Activated naive CD4-positive, alpha-beta T cell treated with anti-CD3 and anti-CD28 coated beads, Interleukin-2, amount 50 U/mL, for 72 hours (primary cell): ENCODE measurements at regions not wholly inside any gene's neighbourhood (a gene's known extent, or its start where the extent isn't known, plus 50 kb on each side); places are given as distances from the start of the nearest gene placed in this dataset.

Experiments
- ATAC-seq, 2 donors: fragments of 150-1000 bp; cut with Tn5 transposase; 2 replicates each; pipeline ENCODE4 v1.10.0; 2021; ENCODE audit warnings: mild to moderate bottlenecking in 2 of 2, moderate library complexity in 2 of 2
- DNase-seq, 2 donors: peaks; one replicate each; pipeline ENCODE4 v3.0.0; 2021 to 2022; ENCODE audit warnings: low spot score in 2 of 2
- H3K27ac Mint-ChIP-seq, 2 donors: one replicate each; pipeline ENCODE4 v1.8.0; 2022; ENCODE audit warnings: mild to moderate bottlenecking in 2 of 2, mixed read lengths in 2 of 2
- H3K36me3 Mint-ChIP-seq, 2 donors: one replicate each; pipeline ENCODE4 v1.8.0; 2022; ENCODE audit warnings: mixed read lengths in 2 of 2
- H3K9me3 Mint-ChIP-seq, 2 donors: one replicate each; pipeline ENCODE4 v1.8.0; 2022; ENCODE audit warnings: mixed read lengths in 2 of 2

- Mint-ChIP-seq H3K27ac (no peak overlapping the region), H3K36me3 (no peaks in the 10 kb centered on the region), H3K9me3 (no peaks in the 10 kb centered on the region)
- DNase-seq (no peak), ATAC-seq (no peak)
Observed at GRCh38 chr6:106918115-106918514, 56.4 kb downstream of the CD24 start.

DNA sequence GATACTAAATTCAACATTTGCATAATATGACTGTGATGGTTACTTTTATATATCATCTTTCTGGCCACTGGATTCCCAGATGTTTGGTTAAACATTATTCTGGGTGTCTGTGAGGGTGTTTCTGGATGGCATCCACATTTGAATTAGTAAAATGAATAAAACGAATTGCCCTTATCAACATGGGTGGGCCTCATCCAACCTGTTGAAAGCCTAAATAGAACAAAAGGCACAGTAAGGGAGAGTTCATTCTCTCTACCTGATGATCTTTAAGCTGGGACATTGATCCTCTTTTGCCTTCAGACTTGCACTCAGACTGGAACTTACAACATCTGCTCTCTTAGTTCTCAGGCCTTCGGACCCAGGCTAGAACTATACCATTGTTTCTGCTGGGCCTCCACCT, 57.6 kb downstream of the CD24 start:
- DNase-seq (no peak), ATAC-seq (no peak)
- Mint-ChIP-seq H3K36me3 (no peaks in the 10 kb centered on the region), H3K9me3 (no peaks in the 10 kb centered on the region), H3K27ac (no peak overlapping the region)

- peak; percentile 49 to 83 for ATAC-seq
- H3K9me3 Mint-ChIP-seq, result no peaks in the 10 kb centered on the region
- DNase-seq, result no peak
- H3K36me3 Mint-ChIP-seq, result no peaks in the 10 kb centered on the region
- no peak overlapping the region for H3K27ac Mint-ChIP-seq
Observed at GRCh38 chr6:106913676-106914280, 60.8 kb downstream of the CD24 start.

DNA sequence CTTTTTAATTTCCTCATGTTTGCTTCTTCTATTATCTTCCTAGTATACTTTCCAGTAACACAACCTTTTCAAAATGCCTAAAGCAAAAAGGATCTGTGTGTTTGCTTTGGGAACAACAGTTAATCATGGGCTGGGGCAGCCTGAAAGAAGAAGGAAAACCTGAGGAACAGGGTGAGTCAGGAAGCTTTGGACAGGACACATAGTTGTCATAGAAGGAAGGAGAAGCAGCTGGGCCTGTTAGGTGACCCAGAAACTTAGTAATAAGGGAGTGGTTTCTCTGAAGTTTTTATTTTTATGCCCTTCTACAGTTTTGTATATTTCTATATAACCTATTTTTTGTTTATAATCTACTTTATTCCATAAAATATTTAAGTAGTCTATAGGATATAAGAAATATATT, 61.4 kb downstream of the CD24 start:
- DNase-seq (no peak), ATAC-seq (no peak)
- no peak overlapping the region for H3K27ac Mint-ChIP-seq
- H3K36me3 Mint-ChIP-seq, result no peaks in the 10 kb centered on the region
- no peaks in the 10 kb centered on the region for H3K9me3 Mint-ChIP-seq

- Mint-ChIP-seq H3K27ac (no peak overlapping the region), H3K36me3 (no peaks in the 10 kb centered on the region), H3K9me3 (no peaks in the 10 kb centered on the region)
- ATAC-seq (no peak), DNase-seq (no peak)
Observed at GRCh38 chr6:106912091-106912490, 62.4 kb downstream of the CD24 start.

DNA sequence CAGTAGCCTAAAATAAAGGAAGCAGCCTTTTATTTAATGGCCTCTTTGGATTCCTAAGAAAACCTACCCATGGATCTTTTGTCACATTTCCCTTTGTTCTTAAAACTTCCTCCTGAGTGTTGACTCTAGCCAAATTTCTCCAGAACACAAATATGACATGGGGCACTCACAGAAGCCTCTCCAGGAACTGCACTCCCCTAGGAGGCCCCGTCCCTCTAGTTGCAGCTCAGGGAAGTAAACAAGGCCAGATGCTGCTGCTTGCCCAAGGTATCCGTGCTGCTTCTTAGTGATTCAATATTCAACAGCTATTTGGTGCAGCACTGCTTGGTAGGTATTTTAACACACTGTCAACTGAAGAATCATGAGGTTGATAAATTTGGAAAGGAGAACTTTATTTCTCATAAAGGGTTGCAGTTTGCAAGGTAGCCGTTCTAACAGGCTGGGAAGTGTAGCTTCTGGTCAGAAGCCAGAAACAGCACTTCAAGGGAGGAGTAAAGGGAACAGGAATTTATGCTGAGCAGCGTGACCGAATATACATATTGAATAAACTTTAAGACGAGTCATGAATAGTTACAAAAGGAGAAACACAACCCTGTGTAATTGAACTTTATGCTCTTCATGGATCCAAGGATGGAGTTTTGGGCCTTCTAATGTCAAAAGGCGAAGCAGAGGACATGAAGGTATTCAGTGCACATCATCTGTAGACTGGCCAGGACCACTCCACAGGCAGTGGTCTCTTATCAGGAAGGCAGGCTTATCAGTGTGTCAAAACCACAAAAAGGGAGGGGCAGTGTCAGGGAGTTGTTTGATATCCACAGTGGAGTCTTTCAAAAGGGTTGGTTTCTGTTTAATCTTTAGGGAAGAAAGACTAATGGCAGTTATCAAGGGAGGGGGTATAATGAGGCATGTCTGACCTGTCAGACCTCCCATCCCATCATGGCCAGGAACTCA, 63.3 kb downstream of the CD24 start:
- Mint-ChIP-seq H3K9me3 (no peaks in the 10 kb centered on the region), H3K27ac (no peak overlapping the region), H3K36me3 (no peaks in the 10 kb centered on the region)
- DNase-seq (no peak), ATAC-seq (no peak)

DNA sequence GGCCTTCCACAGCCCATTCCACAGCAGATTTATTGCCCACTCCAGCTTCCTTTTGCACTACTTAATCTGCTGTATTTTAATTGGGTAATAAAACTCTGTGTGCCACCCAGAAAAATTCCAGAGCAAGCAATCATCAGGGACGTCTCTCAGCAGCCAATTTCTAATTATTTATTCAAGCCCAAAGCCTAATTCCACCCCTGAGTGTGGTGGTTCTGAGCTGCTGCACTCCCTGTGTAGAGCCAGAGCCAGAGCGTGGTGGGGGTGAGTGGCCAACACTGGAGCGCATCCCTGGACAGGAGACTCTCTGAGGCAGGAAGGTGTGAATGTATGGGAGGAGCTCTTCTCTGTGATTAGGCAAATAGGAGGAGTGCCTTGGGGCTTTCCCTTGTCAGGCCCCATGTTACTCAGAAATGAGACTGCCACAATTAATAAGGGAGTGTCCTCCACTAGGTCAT, 66.1 kb downstream of the CD24 start:
- ATAC-seq (no peak), DNase-seq (no peak)
- Mint-ChIP-seq H3K27ac (no peak overlapping the region), H3K36me3 (no peaks in the 10 kb centered on the region), H3K9me3 (no peaks in the 10 kb centered on the region)

GRCh38 chr6:106907754-106908153, 66.8 kb downstream of the CD24 start:
- no peaks in the 10 kb centered on the region for H3K9me3 Mint-ChIP-seq
- DNase-seq, result no peak
- H3K36me3 Mint-ChIP-seq, result no peaks in the 10 kb centered on the region
- no peak for ATAC-seq
- H3K27ac Mint-ChIP-seq, result no peak overlapping the region

- H3K27ac Mint-ChIP-seq, result no peak overlapping the region
- no peaks in the 10 kb centered on the region for H3K36me3 Mint-ChIP-seq
- ATAC-seq (no peak), DNase-seq (no peak)
- H3K9me3 Mint-ChIP-seq, result no peaks in the 10 kb centered on the region
Observed at GRCh38 chr6:106906232-106906631, 68.3 kb downstream of the CD24 start.

GRCh38 chr6:106903299-106903698, 71.2 kb downstream of the CD24 start:
- H3K27ac Mint-ChIP-seq, result no peak overlapping the region
- H3K36me3 Mint-ChIP-seq, result peaks cover 0 to 6% of the 10 kb centered on the region in 2 donors
- ATAC-seq, result no peak
- DNase-seq, result no peak
- H3K9me3 Mint-ChIP-seq, result peaks cover 0 to 7% of the 10 kb centered on the region in 2 donors

DNA sequence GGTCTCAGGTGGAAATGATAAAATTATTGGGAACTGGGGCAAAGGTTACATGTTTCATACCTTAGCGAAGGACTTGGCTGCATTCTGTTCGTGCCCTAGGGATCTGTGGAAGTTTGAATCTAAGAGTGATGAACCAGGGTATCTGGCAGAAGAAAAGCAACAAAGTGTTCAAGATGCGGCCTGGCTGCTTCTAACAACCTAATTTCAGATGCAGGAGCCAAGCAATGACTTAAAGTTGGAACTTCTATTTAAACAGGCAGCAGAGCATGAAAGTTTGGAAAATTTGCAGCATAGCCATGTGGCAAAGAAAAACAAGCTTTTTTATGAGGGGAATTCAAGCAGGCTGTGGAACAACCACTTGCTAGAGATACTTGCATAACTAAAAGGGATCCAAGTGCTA, 73.5 kb downstream of the CD24 start:
- Mint-ChIP-seq H3K27ac (no peak overlapping the region), H3K36me3 (peaks cover 0 to 6% of the 10 kb centered on the region in 2 donors), H3K9me3 (peaks cover 0 to 7% of the 10 kb centered on the region in 2 donors)
- DNase-seq (no peak), ATAC-seq (no peak)

- H3K9me3 Mint-ChIP-seq, result peaks cover 0 to 7% of the 10 kb centered on the region in 2 donors
- ATAC-seq (no peak), DNase-seq (no peak)
- H3K27ac Mint-ChIP-seq, result no peak overlapping the region
- H3K36me3 Mint-ChIP-seq, result peaks cover 0 to 6% of the 10 kb centered on the region in 2 donors
Observed at GRCh38 chr6:106899697-106900096, 74.8 kb downstream of the CD24 start.

DNA sequence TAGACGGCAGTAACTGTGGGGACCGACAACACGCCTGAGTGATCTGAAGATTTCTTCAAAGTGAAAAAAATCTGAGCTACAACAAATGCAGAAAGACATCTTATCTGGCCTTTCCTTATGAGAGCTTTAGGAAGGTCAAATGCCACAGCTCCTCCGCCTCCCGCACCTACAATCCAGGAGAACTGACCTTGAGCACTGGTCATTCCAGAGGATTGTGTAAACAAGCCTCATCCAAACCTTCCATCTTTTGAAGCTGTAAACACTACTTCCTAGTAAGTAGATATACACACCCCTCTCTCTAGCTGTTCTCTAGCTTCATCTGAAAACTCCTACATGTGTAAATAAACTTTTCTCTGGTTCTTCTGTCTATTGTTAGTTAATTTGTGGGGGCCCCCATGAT, 76.9 kb downstream of the CD24 start:
- DNase-seq (no peak), ATAC-seq (no peak)
- H3K9me3 Mint-ChIP-seq, result peaks cover 0 to 7% of the 10 kb centered on the region in 2 donors
- no peak overlapping the region for H3K27ac Mint-ChIP-seq
- peaks cover 0 to 6% of the 10 kb centered on the region in 2 donors for H3K36me3 Mint-ChIP-seq

- Mint-ChIP-seq H3K36me3 (peaks cover 0 to 2% of the 10 kb centered on the region in 2 donors), H3K27ac (no peak overlapping the region), H3K9me3 (peaks cover 0 to 1% of the 10 kb centered on the region in 2 donors)
- ATAC-seq (no peak), DNase-seq (no peak)
Observed at GRCh38 chr6:106895703-106896040, 78.9 kb downstream of the CD24 start.

GRCh38 chr6:106894978-106895702, 79.4 kb downstream of the CD24 start:
- Mint-ChIP-seq H3K27ac (no peak overlapping the region), H3K36me3 (no peaks in the 10 kb centered on the region), H3K9me3 (no peaks in the 10 kb centered on the region)
- DNase-seq, result no peak
- peak in 1 of 2 donors; percentile 84 for ATAC-seq

GRCh38 chr6:106892186-106892585, 82.3 kb downstream of the CD24 start:
- no peaks in the 10 kb centered on the region for H3K9me3 Mint-ChIP-seq
- no peak overlapping the region for H3K27ac Mint-ChIP-seq
- ATAC-seq (no peak), DNase-seq (no peak)
- no peaks in the 10 kb centered on the region for H3K36me3 Mint-ChIP-seq

DNA sequence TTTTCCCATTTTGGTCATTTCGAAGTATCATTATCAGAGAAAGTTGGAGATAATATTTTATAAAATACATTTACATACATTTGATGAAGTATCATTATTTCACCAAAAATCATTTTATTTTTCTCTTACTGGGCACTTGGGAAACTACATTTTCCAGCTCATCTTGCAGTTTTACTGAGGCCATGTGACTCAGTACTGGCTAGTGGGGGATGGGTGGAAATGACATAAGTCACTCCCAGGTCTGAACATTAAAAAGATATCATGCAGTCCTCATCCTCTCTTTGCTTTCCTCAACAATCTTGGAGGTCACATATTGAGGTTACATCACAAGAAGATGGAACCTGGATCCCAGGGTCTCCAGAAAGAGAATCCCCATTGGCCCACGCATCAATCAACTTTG, 84.1 kb downstream of the CD24 start:
- Mint-ChIP-seq H3K9me3 (no peaks in the 10 kb centered on the region), H3K27ac (no peak overlapping the region), H3K36me3 (no peaks in the 10 kb centered on the region)
- no peak for DNase-seq
- ATAC-seq, result no peak
